ENCODE measurements at regions not wholly inside any gene's neighbourhood (a gene's known extent, or its start where the extent isn't known, plus 50 kb on each side); places are given as distances from the start of the nearest gene placed in this dataset.
"Not testable (repeated sequence)": the region's sequence is repeated elsewhere in the genome, so short reads cannot be mapped to it uniquely, and the experiment has no call there.

- no peaks in the 10 kb centered on the region for H3K36me3 ChIP-seq (ENCODE audit: control insufficient read depth, insufficient read depth, low read length)
- no peaks in the 10 kb centered on the region; the same call in 1 of the 2 replicates for H3K27me3 ChIP-seq (ENCODE audit: control insufficient read depth, insufficient read depth, low read length)
- no peak overlapping the region for H3K4me3 ChIP-seq (ENCODE audit: low read depth, low read length)
- peaks cover 6% of the 10 kb centered on the region for H3K9me3 ChIP-seq (ENCODE audit: control insufficient read depth, insufficient read depth, low read length)
- H3K9ac ChIP-seq (ENCODE audit: low read depth, low read length), result no peak overlapping the region
- no peak overlapping the region for H3K27ac ChIP-seq (ENCODE audit: low read depth, low read length)
- no peaks in the 10 kb centered on the region for H3K4me1 ChIP-seq (ENCODE audit: control insufficient read depth, insufficient read depth, low read length)
Measured at GRCh38 chr15:70234256-70234905, 136.7 kb upstream of the TLE3 start.

DNA sequence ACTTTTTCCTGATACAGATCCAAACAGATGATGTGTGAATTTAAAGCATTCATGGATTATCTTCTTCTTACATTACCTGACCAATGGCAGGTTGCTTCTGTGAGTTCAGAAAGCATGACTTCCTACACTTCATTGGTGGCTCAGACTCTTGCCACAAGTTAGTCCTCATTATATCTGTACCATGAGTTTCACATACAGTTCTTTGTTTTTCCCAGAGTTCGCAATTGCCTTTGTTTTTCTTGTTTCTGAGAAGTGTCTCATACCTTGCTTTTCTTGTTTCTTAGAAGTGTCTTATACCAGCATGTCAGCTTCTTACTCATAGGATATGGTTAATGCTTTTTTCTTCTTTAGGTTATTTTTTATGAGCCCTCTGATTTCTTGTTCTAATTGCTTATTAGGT, 133.8 kb upstream of the TLE3 start:
- Histone ChIP-seq H3K27ac (ENCODE audit: low read depth, low read length) (no peak overlapping the region), H3K27me3 (ENCODE audit: control insufficient read depth, insufficient read depth, low read length) (no peaks in the 10 kb centered on the region), H3K36me3 (ENCODE audit: control insufficient read depth, insufficient read depth, low read length) (no peaks in the 10 kb centered on the region)

GRCh38 chr15:70227918-70228317, 130.2 kb upstream of the TLE3 start:
- not testable (repeated sequence) for H3K9me3 ChIP-seq (ENCODE audit: control insufficient read depth, insufficient read depth, low read length); H3K4me3 ChIP-seq (ENCODE audit: low read depth, low read length); H3K4me1 ChIP-seq (ENCODE audit: control insufficient read depth, insufficient read depth, low read length); H3K27me3 ChIP-seq (ENCODE audit: control insufficient read depth, insufficient read depth, low read length); H3K9ac ChIP-seq (ENCODE audit: low read depth, low read length); H3K27ac ChIP-seq (ENCODE audit: low read depth, low read length); H3K36me3 ChIP-seq (ENCODE audit: control insufficient read depth, insufficient read depth, low read length)

More for the DNA sequence above, 133.8 kb upstream of the TLE3 start:
- Histone ChIP-seq H3K9me3 (ENCODE audit: control insufficient read depth, insufficient read depth, low read length) (peaks cover 6% of the 10 kb centered on the region), H3K4me1 (ENCODE audit: control insufficient read depth, insufficient read depth, low read length) (no peaks in the 10 kb centered on the region; the same call in 1 of the 2 replicates), H3K9ac (ENCODE audit: low read depth, low read length) (no peak overlapping the region), H3K4me3 (ENCODE audit: low read depth, low read length) (no peak overlapping the region)

- H3K4me3 ChIP-seq (ENCODE audit: low read depth, low read length), result no peak overlapping the region
- H3K36me3 ChIP-seq (ENCODE audit: control insufficient read depth, insufficient read depth, low read length), result no peaks in the 10 kb centered on the region
- H3K9ac ChIP-seq (ENCODE audit: low read depth, low read length), result no peak overlapping the region
- no peaks in the 10 kb centered on the region; the same call in 1 of the 2 replicates for H3K4me1 ChIP-seq (ENCODE audit: control insufficient read depth, insufficient read depth, low read length)
- no peak overlapping the region for H3K27ac ChIP-seq (ENCODE audit: low read depth, low read length)
- H3K27me3 ChIP-seq (ENCODE audit: control insufficient read depth, insufficient read depth, low read length), result no peaks in the 10 kb centered on the region; the same call in 1 of the 2 replicates
- H3K9me3 ChIP-seq (ENCODE audit: control insufficient read depth, insufficient read depth, low read length), result peaks cover 6% of the 10 kb centered on the region
Measured at GRCh38 chr15:70227147-70227546, 129.4 kb upstream of the TLE3 start.

DNA sequence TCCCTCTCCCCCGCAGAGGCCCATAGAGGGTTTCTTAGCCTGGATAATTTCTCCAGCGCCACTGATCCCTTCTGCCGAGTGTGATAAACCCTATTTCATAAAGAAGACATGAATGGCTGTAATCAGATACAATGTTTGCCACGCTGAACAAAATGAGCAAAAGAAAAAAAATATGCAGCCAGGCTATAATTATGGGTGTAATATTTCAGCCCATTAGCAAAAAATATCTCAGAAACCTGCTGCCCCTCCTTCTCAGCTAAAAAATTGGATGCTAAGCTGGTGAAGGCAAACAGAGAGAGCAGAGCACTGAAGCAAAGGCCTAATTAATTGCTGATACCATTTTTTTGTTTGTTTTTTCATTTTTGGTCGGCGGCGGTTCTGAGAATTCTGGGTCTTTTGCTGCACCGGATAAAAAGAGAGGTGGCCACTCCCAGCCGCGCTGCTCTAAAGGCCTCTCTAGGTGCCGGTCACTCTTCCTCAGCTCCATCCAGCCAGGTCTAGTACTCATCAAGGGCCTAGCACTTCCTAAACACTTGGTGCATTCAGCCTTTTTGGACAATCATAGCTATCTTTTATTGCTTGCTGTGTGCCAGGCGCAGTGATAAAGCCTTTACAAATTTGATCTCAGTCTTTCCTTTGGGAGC, 128.7 kb upstream of the TLE3 start:
- Histone ChIP-seq H3K4me1 (ENCODE audit: control insufficient read depth, insufficient read depth, low read length) (no peaks in the 10 kb centered on the region; the same call in 1 of the 2 replicates), H3K36me3 (ENCODE audit: control insufficient read depth, insufficient read depth, low read length) (no peaks in the 10 kb centered on the region), H3K27ac (ENCODE audit: low read depth, low read length) (no peak overlapping the region), H3K9me3 (ENCODE audit: control insufficient read depth, insufficient read depth, low read length) (peaks cover 4% of the 10 kb centered on the region), H3K27me3 (ENCODE audit: control insufficient read depth, insufficient read depth, low read length) (no peaks in the 10 kb centered on the region; the same call in 1 of the 2 replicates), H3K4me3 (ENCODE audit: low read depth, low read length) (no peak overlapping the region), H3K9ac (ENCODE audit: low read depth, low read length) (no peak overlapping the region)

DNA sequence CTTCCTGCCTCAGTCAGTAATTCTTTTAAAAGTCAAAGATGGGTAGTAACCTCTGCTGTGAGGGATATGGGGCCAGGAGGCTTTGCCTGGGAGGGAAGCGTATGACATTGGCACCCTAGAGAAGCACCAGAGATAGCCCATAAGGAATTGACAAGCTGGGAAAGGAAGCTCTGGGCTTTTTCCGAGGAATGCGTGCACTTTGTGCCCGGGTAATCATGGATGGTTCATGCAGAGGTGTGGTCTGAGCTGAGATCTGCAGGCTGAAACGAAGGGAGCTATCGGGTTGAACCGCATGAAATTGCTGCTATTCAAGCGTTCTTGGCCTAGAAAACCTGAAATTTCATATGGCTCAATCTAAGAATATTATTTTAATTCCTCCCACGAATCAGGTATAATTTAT, 127.7 kb upstream of the TLE3 start:
- Histone ChIP-seq H3K27me3 (ENCODE audit: control insufficient read depth, insufficient read depth, low read length) (no peaks in the 10 kb centered on the region; the same call in 1 of the 2 replicates), H3K9ac (ENCODE audit: low read depth, low read length) (no peak overlapping the region), H3K27ac (ENCODE audit: low read depth, low read length) (no peak overlapping the region), H3K9me3 (ENCODE audit: control insufficient read depth, insufficient read depth, low read length) (no peaks in the 10 kb centered on the region), H3K4me3 (ENCODE audit: low read depth, low read length) (no peak overlapping the region), H3K36me3 (ENCODE audit: control insufficient read depth, insufficient read depth, low read length) (no peaks in the 10 kb centered on the region), H3K4me1 (ENCODE audit: control insufficient read depth, insufficient read depth, low read length) (no peaks in the 10 kb centered on the region; the same call in 1 of the 2 replicates)

DNA sequence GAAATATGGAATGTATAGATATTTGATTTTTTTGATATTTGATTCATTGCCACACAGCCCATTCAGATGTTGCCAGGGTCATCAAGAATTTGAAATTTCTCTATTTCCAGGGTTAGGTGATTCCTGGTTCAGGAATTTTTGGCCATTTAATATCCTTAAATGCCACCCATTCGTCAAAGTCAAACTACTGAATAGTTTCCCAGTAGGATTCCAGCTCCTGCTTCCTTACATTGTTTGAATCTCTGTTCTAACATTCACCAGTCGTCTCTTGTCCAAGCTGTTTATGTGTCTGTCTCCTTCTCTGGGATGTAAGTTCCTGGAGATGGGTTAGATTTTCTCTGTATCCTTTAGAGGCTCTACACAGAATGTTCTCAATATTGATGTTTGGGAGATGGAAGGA, 124.9 kb upstream of the TLE3 start:
- H3K36me3 ChIP-seq (ENCODE audit: control insufficient read depth, insufficient read depth, low read length), result no peaks in the 10 kb centered on the region
- no peak overlapping the region for H3K4me3 ChIP-seq (ENCODE audit: low read depth, low read length)
- no peak overlapping the region for H3K9ac ChIP-seq (ENCODE audit: low read depth, low read length)
- H3K27me3 ChIP-seq (ENCODE audit: control insufficient read depth, insufficient read depth, low read length), result no peaks in the 10 kb centered on the region; the same call in 1 of the 2 replicates
- H3K9me3 ChIP-seq (ENCODE audit: control insufficient read depth, insufficient read depth, low read length), result no peaks in the 10 kb centered on the region
- H3K27ac ChIP-seq (ENCODE audit: low read depth, low read length), result no peak overlapping the region
- H3K4me1 ChIP-seq (ENCODE audit: control insufficient read depth, insufficient read depth, low read length), result no peaks in the 10 kb centered on the region; the same call in 1 of the 2 replicates

- H3K4me1 ChIP-seq (ENCODE audit: control insufficient read depth, insufficient read depth, low read length), result no peaks in the 10 kb centered on the region
- H3K9me3 ChIP-seq (ENCODE audit: control insufficient read depth, insufficient read depth, low read length), result no peaks in the 10 kb centered on the region
- no peaks in the 10 kb centered on the region for H3K36me3 ChIP-seq (ENCODE audit: control insufficient read depth, insufficient read depth, low read length)
- no peaks in the 10 kb centered on the region; the same call in 1 of the 2 replicates for H3K27me3 ChIP-seq (ENCODE audit: control insufficient read depth, insufficient read depth, low read length)
- H3K9ac ChIP-seq (ENCODE audit: low read depth, low read length), result no peak overlapping the region
- no peak overlapping the region for H3K4me3 ChIP-seq (ENCODE audit: low read depth, low read length)
- H3K27ac ChIP-seq (ENCODE audit: low read depth, low read length), result no peak overlapping the region
Measured at GRCh38 chr15:70220490-70221096, 122.9 kb upstream of the TLE3 start.

GRCh38 chr15:70219966-70220365, 122.2 kb upstream of the TLE3 start:
- Histone ChIP-seq H3K4me3 (ENCODE audit: low read depth, low read length) (no peak overlapping the region), H3K36me3 (ENCODE audit: control insufficient read depth, insufficient read depth, low read length) (no peaks in the 10 kb centered on the region), H3K9me3 (ENCODE audit: control insufficient read depth, insufficient read depth, low read length) (no peaks in the 10 kb centered on the region), H3K9ac (ENCODE audit: low read depth, low read length) (no peak overlapping the region), H3K27ac (ENCODE audit: low read depth, low read length) (no peak overlapping the region), H3K27me3 (ENCODE audit: control insufficient read depth, insufficient read depth, low read length) (no peaks in the 10 kb centered on the region), H3K4me1 (ENCODE audit: control insufficient read depth, insufficient read depth, low read length) (no peaks in the 10 kb centered on the region)

- H3K9me3 ChIP-seq (ENCODE audit: control insufficient read depth, insufficient read depth, low read length), result no peaks in the 10 kb centered on the region
- no peaks in the 10 kb centered on the region for H3K36me3 ChIP-seq (ENCODE audit: control insufficient read depth, insufficient read depth, low read length)
- H3K27me3 ChIP-seq (ENCODE audit: control insufficient read depth, insufficient read depth, low read length), result no peaks in the 10 kb centered on the region
- H3K4me3 ChIP-seq (ENCODE audit: low read depth, low read length), result no peak overlapping the region
- no peaks in the 10 kb centered on the region for H3K4me1 ChIP-seq (ENCODE audit: control insufficient read depth, insufficient read depth, low read length)
- no peak overlapping the region for H3K27ac ChIP-seq (ENCODE audit: low read depth, low read length)
- no peak overlapping the region for H3K9ac ChIP-seq (ENCODE audit: low read depth, low read length)
Measured at GRCh38 chr15:70219256-70219895, 121.7 kb upstream of the TLE3 start.

All from HUES48 (cell line).